Chondrocyte (in vitro differentiated cells): ENCODE measurements at regions not wholly inside any gene's neighbourhood (a gene's known extent, or its start where the extent isn't known, plus 50 kb on each side); places are given as distances from the start of the nearest gene placed in this dataset.

Source experiments
- DNase-seq: peaks from one replicate; pipeline ENCODE4 v3.0.0; 2021; ENCODE audit warnings: mixed read lengths, low spot score
- H3K27ac Mint-ChIP-seq: one replicate; pipeline ENCODE4 v1.8.0; 2021; ENCODE audit warnings: mild to moderate bottlenecking, moderate library complexity, mixed read lengths; ENCODE audit not compliant: unreplicated experiment
- H3K27me3 Mint-ChIP-seq: 2 replicates; pipeline ENCODE4 v1.8.0; 2021; ENCODE audit warnings: low read depth, mixed read lengths
- H3K36me3 Mint-ChIP-seq: 2 replicates; pipeline ENCODE4 v1.8.0; 2021; ENCODE audit warnings: low read depth, mixed read lengths
- H3K4me1 Mint-ChIP-seq: 2 replicates; pipeline ENCODE4 v1.8.0; 2021; ENCODE audit warnings: low read depth, mild to moderate bottlenecking, mixed read lengths
- H3K4me3 Mint-ChIP-seq: one replicate; pipeline ENCODE4 v1.8.0; 2021; ENCODE audit warnings: mild to moderate bottlenecking, moderate library complexity, mixed read lengths; ENCODE audit not compliant: unreplicated experiment
- H3K9me3 Mint-ChIP-seq: 2 replicates; pipeline ENCODE4 v1.8.0; 2021; ENCODE audit warnings: low read depth, mixed read lengths
- TF ChIP-seq, protein P1 (sequence below): fragments of 200-600 bp; sonication (generic); IDR thresholded peaks from 2 replicates; pipeline ENCODE4 v1.5.0; 2021; ENCODE audit warnings: antibody characterized with exemption, mild to moderate bottlenecking, moderate library complexity

DNA sequence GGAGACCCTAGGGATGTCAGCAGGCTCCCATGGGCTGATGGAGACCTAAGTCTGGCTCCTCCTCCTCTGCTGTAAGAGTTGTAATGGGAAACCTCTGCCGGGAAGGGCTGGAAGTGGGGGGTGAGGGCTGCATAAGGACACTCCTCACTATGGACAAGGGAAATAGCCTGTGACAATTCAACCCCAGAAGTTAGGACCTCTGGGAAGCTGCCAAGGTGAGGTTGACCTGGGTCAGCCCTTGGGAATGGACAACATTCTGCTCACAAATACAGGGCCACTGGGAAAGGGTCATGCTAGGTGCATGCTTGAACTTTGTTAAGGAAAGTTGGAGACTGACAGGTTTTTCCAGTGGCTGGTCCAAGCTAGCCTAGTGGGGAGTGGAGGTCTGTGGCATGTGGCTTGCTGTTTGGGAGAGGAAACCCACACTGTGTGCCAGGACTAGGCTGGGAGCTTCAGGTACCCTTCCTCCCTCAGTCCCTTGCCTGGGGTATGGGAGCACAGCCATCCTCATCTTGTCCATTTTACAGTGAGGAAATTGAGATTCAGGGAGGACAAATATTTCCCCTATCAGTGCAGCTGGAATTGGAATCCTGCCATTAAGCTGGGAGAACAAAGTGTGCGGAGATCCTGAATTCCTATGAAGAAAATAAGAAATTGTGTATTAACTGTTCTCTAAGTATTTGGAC, 190.4 kb downstream of the SALL1 start:
- no peak for DNase-seq
- Mint-ChIP-seq H3K27me3 (no peaks in the 10 kb centered on the region), H3K4me1 (no peaks in the 10 kb centered on the region), H3K27ac (no peak overlapping the region), H3K4me3 (no peak overlapping the region), H3K9me3 (no peaks in the 10 kb centered on the region), H3K36me3 (no peaks in the 10 kb centered on the region)
- TF ChIP-seq, protein P1, sequence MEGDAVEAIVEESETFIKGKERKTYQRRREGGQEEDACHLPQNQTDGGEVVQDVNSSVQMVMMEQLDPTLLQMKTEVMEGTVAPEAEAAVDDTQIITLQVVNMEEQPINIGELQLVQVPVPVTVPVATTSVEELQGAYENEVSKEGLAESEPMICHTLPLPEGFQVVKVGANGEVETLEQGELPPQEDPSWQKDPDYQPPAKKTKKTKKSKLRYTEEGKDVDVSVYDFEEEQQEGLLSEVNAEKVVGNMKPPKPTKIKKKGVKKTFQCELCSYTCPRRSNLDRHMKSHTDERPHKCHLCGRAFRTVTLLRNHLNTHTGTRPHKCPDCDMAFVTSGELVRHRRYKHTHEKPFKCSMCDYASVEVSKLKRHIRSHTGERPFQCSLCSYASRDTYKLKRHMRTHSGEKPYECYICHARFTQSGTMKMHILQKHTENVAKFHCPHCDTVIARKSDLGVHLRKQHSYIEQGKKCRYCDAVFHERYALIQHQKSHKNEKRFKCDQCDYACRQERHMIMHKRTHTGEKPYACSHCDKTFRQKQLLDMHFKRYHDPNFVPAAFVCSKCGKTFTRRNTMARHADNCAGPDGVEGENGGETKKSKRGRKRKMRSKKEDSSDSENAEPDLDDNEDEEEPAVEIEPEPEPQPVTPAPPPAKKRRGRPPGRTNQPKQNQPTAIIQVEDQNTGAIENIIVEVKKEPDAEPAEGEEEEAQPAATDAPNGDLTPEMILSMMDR, result no peak

DNA sequence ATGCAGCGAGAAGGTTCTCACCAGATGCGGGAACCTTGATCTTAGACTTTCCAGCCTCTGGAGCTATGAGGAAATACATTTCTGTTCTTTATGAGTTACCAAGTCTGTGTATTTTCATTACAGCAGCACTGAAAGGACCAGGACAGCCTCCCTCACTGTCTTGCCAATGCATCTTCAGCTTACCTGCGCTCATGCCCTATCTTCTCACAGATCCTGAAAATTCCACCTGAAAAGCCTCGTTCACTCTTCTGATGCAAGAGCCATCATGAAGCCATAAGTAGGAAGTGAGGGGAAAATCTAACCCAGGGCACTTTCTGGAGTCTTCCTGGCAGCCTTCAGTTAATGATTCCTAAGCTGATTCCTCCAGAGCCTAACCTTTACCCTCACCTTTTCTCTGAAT, 194.0 kb downstream of the SALL1 start:
- H3K4me1 Mint-ChIP-seq, result no peaks in the 10 kb centered on the region
- TF ChIP-seq, protein P1, result no peak
- H3K27ac Mint-ChIP-seq, result no peak overlapping the region
- no peaks in the 10 kb centered on the region for H3K9me3 Mint-ChIP-seq
- no peaks in the 10 kb centered on the region for H3K27me3 Mint-ChIP-seq
- no peaks in the 10 kb centered on the region for H3K36me3 Mint-ChIP-seq
- no peak overlapping the region for H3K4me3 Mint-ChIP-seq
- DNase-seq, result no peak

DNA sequence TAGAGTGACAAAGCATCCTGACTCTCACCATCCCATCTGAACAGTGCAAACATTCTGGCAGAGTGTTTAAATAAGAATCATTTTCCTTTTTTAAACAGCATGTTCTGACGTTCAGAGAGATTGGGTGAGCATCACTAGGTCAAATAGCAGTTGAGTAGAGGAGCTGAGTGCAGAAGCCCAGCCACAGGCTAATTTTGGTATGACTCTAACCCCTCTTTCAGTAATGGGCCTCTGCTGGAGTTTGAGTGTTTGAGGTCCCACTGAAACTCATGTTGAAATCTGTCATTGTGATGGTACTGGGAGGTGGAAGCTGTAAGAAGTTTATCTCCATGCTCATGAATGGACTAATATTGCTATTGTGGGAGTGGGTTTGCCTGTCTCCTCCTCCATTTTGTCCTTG, 194.4 kb downstream of the SALL1 start:
- TF ChIP-seq, protein P1, result no peak
- Mint-ChIP-seq H3K36me3 (no peaks in the 10 kb centered on the region), H3K27ac (no peak overlapping the region), H3K4me1 (no peaks in the 10 kb centered on the region), H3K9me3 (no peaks in the 10 kb centered on the region), H3K27me3 (no peaks in the 10 kb centered on the region), H3K4me3 (no peak overlapping the region)
- no peak for DNase-seq

DNA sequence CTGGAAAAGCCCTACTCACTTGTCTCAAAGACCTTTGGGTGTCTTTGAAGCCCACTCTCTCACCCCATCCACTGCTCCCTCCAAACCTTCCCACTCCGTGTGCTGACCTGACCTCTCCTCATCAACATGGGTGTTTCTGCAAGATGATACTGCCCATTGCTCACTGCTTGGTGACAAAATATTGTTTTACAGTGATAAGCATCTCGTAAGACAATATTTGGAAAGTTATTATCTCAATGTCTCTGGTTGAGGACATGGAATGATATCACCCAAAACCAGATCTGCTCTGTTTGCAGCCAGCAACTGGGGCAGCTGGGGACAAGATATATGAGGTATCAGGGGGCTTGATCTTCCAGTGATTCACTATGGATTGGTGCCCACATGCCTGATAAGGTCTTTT, 195.8 kb downstream of the SALL1 start:
- H3K27me3 Mint-ChIP-seq, result no peaks in the 10 kb centered on the region
- H3K36me3 Mint-ChIP-seq, result no peaks in the 10 kb centered on the region
- H3K9me3 Mint-ChIP-seq, result no peaks in the 10 kb centered on the region
- DNase-seq, result no peak
- TF ChIP-seq, protein P1, result no peak
- no peak overlapping the region for H3K4me3 Mint-ChIP-seq
- H3K27ac Mint-ChIP-seq, result no peak overlapping the region
- no peaks in the 10 kb centered on the region for H3K4me1 Mint-ChIP-seq

DNA sequence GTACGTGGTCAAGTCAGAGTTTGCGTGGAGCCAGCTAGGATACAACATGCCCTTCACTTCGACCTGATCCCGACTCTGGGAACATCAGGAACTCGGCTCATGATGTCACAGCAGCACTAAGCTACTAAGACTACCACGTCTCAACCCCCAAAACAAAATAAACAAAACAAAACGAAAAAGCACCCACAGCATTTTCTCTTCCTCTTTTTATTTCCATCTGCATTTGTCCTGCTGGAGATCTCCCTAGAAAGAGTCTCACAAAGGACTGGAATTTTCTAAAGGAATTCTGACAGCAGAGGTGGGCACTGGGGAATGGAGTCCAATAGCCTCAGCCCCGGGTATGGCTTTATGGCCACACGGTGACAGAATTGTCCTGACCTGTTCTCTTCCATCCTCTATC, 196.6 kb downstream of the SALL1 start:
- no peak overlapping the region for H3K27ac Mint-ChIP-seq
- no peaks in the 10 kb centered on the region for H3K27me3 Mint-ChIP-seq
- no peak for DNase-seq
- no peaks in the 10 kb centered on the region for H3K36me3 Mint-ChIP-seq
- no peaks in the 10 kb centered on the region for H3K4me1 Mint-ChIP-seq
- H3K9me3 Mint-ChIP-seq, result no peaks in the 10 kb centered on the region
- no peak overlapping the region for H3K4me3 Mint-ChIP-seq
- TF ChIP-seq, protein P1, result no peak
